ENCODE measurements at regions not wholly inside any gene's neighbourhood (a gene's known extent, or its start where the extent isn't known, plus 50 kb on each side); places are given as distances from the start of the nearest gene placed in this dataset.

DNA sequence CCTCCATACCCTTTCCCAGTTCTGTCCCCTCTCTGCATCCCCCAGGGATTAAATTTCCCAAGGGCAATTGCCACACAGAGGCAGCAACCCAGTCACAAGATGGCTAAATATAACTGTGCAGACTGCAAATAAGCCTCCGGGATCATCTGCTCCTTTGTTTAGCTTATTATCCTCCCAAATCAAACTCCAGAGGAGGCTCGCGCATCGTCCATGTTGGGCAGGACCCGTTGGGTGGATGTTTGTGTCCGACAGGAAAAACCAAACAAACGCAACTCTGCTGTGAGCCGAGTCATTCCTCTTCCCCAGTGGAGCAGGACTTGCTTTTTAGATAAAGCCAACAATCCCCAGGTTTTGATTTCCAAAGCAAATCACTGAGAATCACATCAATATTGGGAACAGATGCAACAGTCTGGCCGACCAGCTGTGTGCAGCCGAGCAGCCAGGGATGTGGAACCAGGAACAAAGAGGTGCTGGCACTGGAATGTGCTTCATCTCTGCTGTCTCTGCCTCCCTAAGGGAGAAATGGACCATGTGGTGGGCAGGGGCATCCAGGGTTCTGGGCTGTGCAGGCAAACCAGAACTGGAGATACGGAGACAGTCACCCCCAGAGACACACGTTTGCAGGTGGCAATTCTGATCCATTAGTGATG lies 89.8 kb downstream of the PTTG1 start:
- DNase-seq (ENCODE audit: low spot score): no peak

Data from AG08396 (cell line).